T-helper 2 cell treated with Interferon-gamma antibody and Interleukin-4, amounts not matched to agents 5 μg/mL and 100 μg/mL, for 36 hours (primary cell): ENCODE measurements at regions not wholly inside any gene's neighbourhood (a gene's known extent, or its start where the extent isn't known, plus 50 kb on each side); places are given as distances from the start of the nearest gene placed in this dataset.
A peak's percentile ranks its signal among the peaks of the same experiment; 100 is the strongest.
"Not testable (repeated sequence)": the region's sequence is repeated elsewhere in the genome, so short reads cannot be mapped to it uniquely, and the experiment has no call there.

ENCODE experiments used
- DNase-seq: peaks from one replicate; pipeline ENCODE4 v3.0.0; 2021; ENCODE audit warnings: low spot score
- H3K27ac Mint-ChIP-seq: one replicate; pipeline ENCODE4 v1.8.0; 2021; ENCODE audit warnings: mild to moderate bottlenecking, mixed read lengths
- H3K27me3 Mint-ChIP-seq: one replicate; pipeline ENCODE4 v1.8.0; 2021; ENCODE audit warnings: low read depth, mixed read lengths
- H3K36me3 Mint-ChIP-seq: one replicate; pipeline ENCODE4 v1.8.0; 2021; ENCODE audit warnings: low read depth, mixed read lengths
- H3K4me1 Mint-ChIP-seq: one replicate; pipeline ENCODE4 v1.8.0; 2021; ENCODE audit warnings: low read depth, mixed read lengths
- H3K4me3 Mint-ChIP-seq: one replicate; pipeline ENCODE4 v1.8.0; 2022; ENCODE audit warnings: mild to moderate bottlenecking, moderate library complexity, mixed read lengths
- H3K9me3 Mint-ChIP-seq: one replicate; pipeline ENCODE4 v1.8.0; 2021; ENCODE audit warnings: mixed read lengths

GRCh38 chr2:198296665-198297308 is 492.4 kb downstream of the PLCL1 start:
- Mint-ChIP-seq H3K4me3 (no peak overlapping the region), H3K36me3 (no peaks in the 10 kb centered on the region), H3K27ac (no peak overlapping the region), H3K4me1 (no peaks in the 10 kb centered on the region), H3K27me3 (peaks cover 3% of the 10 kb centered on the region), H3K9me3 (no peaks in the 10 kb centered on the region)
- peak; percentile 22 for DNase-seq

- H3K4me1 Mint-ChIP-seq: no peaks in the 10 kb centered on the region
- DNase-seq: no peak
- no peak overlapping the region for H3K27ac Mint-ChIP-seq
- H3K9me3 Mint-ChIP-seq: no peaks in the 10 kb centered on the region
- H3K36me3 Mint-ChIP-seq: no peaks in the 10 kb centered on the region
- peaks cover 2% of the 10 kb centered on the region for H3K27me3 Mint-ChIP-seq
- no peak overlapping the region for H3K4me3 Mint-ChIP-seq
These were observed 488.9 kb downstream of the PLCL1 start for GRCh38 chr2:198293281-198293680.

GRCh38 chr2:198289811-198290210 is 485.4 kb downstream of the PLCL1 start:
- H3K27me3 Mint-ChIP-seq: peaks cover 6% of the 10 kb centered on the region
- no peaks in the 10 kb centered on the region for H3K36me3 Mint-ChIP-seq

GRCh38 chr2:198287706-198288105 is 483.3 kb downstream of the PLCL1 start:
- Mint-ChIP-seq H3K36me3 (no peaks in the 10 kb centered on the region), H3K9me3 (no peaks in the 10 kb centered on the region), H3K27ac (no peak overlapping the region), H3K27me3 (peaks cover 17% of the 10 kb centered on the region), H3K4me1 (no peaks in the 10 kb centered on the region), H3K4me3 (no peak overlapping the region)
- no peak for DNase-seq

More at GRCh38 chr2:198289811-198290210, 485.4 kb downstream of the PLCL1 start:
- H3K4me1 Mint-ChIP-seq: no peaks in the 10 kb centered on the region
- no peak for DNase-seq
- H3K4me3 Mint-ChIP-seq: no peak overlapping the region
- H3K9me3 Mint-ChIP-seq: no peaks in the 10 kb centered on the region
- no peak overlapping the region for H3K27ac Mint-ChIP-seq

GRCh38 chr2:198285216-198285615 is 480.8 kb downstream of the PLCL1 start:
- H3K27ac Mint-ChIP-seq: no peak overlapping the region
- H3K27me3 Mint-ChIP-seq: peaks cover 23% of the 10 kb centered on the region
- no peak for DNase-seq
- H3K9me3 Mint-ChIP-seq: no peaks in the 10 kb centered on the region
- no peaks in the 10 kb centered on the region for H3K4me1 Mint-ChIP-seq
- H3K4me3 Mint-ChIP-seq: no peak overlapping the region
- H3K36me3 Mint-ChIP-seq: no peaks in the 10 kb centered on the region

GRCh38 chr2:198283146-198283545 is 478.8 kb downstream of the PLCL1 start:
- H3K27ac Mint-ChIP-seq: no peak overlapping the region
- no peaks in the 10 kb centered on the region for H3K36me3 Mint-ChIP-seq
- H3K9me3 Mint-ChIP-seq: no peaks in the 10 kb centered on the region
- DNase-seq: no peak
- peaks cover 23% of the 10 kb centered on the region for H3K27me3 Mint-ChIP-seq
- no peak overlapping the region for H3K4me3 Mint-ChIP-seq
- H3K4me1 Mint-ChIP-seq: no peaks in the 10 kb centered on the region

GRCh38 chr2:198282061-198282460 is 477.7 kb downstream of the PLCL1 start:
- Mint-ChIP-seq H3K4me3 (no peak overlapping the region), H3K36me3 (no peaks in the 10 kb centered on the region), H3K9me3 (no peaks in the 10 kb centered on the region), H3K27me3 (peaks cover 23% of the 10 kb centered on the region), H3K27ac (no peak overlapping the region), H3K4me1 (no peaks in the 10 kb centered on the region)
- no peak for DNase-seq

GRCh38 chr2:198280145-198280544 is 475.8 kb downstream of the PLCL1 start:
- Mint-ChIP-seq H3K27ac (no peak overlapping the region), H3K4me1 (no peaks in the 10 kb centered on the region), H3K9me3 (no peaks in the 10 kb centered on the region), H3K4me3 (no peak overlapping the region), H3K27me3 (peaks cover 20% of the 10 kb centered on the region), H3K36me3 (no peaks in the 10 kb centered on the region)
- DNase-seq: no peak

GRCh38 chr2:198279026-198279425 is 474.6 kb downstream of the PLCL1 start:
- Mint-ChIP-seq H3K36me3 (no peaks in the 10 kb centered on the region), H3K4me1 (no peaks in the 10 kb centered on the region), H3K9me3 (no peaks in the 10 kb centered on the region), H3K27me3 (peaks cover 21% of the 10 kb centered on the region), H3K27ac (no peak overlapping the region), H3K4me3 (no peak overlapping the region)
- no peak for DNase-seq

GRCh38 chr2:198277181-198277580 is 472.8 kb downstream of the PLCL1 start:
- no peak overlapping the region for H3K4me3 Mint-ChIP-seq
- no peak for DNase-seq

GRCh38 chr2:198273660-198274059 is 469.3 kb downstream of the PLCL1 start:
- Mint-ChIP-seq H3K27me3 (peaks cover 2% of the 10 kb centered on the region), H3K4me1 (no peaks in the 10 kb centered on the region), H3K27ac (no peak overlapping the region), H3K36me3 (no peaks in the 10 kb centered on the region), H3K4me3 (no peak overlapping the region), H3K9me3 (no peaks in the 10 kb centered on the region)
- no peak for DNase-seq

More at GRCh38 chr2:198277181-198277580, 472.8 kb downstream of the PLCL1 start:
- H3K4me1 Mint-ChIP-seq: no peaks in the 10 kb centered on the region
- H3K9me3 Mint-ChIP-seq: no peaks in the 10 kb centered on the region
- no peak overlapping the region for H3K27ac Mint-ChIP-seq
- no peaks in the 10 kb centered on the region for H3K36me3 Mint-ChIP-seq
- H3K27me3 Mint-ChIP-seq: peaks cover 9% of the 10 kb centered on the region

- not testable (repeated sequence) for H3K4me1 Mint-ChIP-seq, H3K36me3 Mint-ChIP-seq, H3K9me3 Mint-ChIP-seq, H3K27me3 Mint-ChIP-seq, H3K27ac Mint-ChIP-seq, H3K4me3 Mint-ChIP-seq, DNase-seq
These were observed 465.8 kb downstream of the PLCL1 start for GRCh38 chr2:198270157-198270556.

- no peak overlapping the region for H3K4me3 Mint-ChIP-seq
- no peaks in the 10 kb centered on the region for H3K4me1 Mint-ChIP-seq
- no peaks in the 10 kb centered on the region for H3K27me3 Mint-ChIP-seq
These were observed 464.1 kb downstream of the PLCL1 start for GRCh38 chr2:198268519-198268918.

GRCh38 chr2:198259496-198259895 is 455.1 kb downstream of the PLCL1 start:
- H3K27ac Mint-ChIP-seq: no peak overlapping the region
- no peak overlapping the region for H3K4me3 Mint-ChIP-seq
- no peak for DNase-seq
- H3K36me3 Mint-ChIP-seq: no peaks in the 10 kb centered on the region
- H3K9me3 Mint-ChIP-seq: no peaks in the 10 kb centered on the region
- H3K4me1 Mint-ChIP-seq: no peaks in the 10 kb centered on the region
- peaks cover 10% of the 10 kb centered on the region for H3K27me3 Mint-ChIP-seq

More at GRCh38 chr2:198268519-198268918, 464.1 kb downstream of the PLCL1 start:
- DNase-seq: no peak
- Mint-ChIP-seq H3K36me3 (no peaks in the 10 kb centered on the region), H3K9me3 (no peaks in the 10 kb centered on the region), H3K27ac (no peak overlapping the region)

- Mint-ChIP-seq H3K36me3 (no peaks in the 10 kb centered on the region), H3K27ac (no peak overlapping the region), H3K27me3 (peaks cover 21% of the 10 kb centered on the region), H3K4me3 (no peak overlapping the region), H3K4me1 (no peaks in the 10 kb centered on the region), H3K9me3 (no peaks in the 10 kb centered on the region)
- no peak for DNase-seq
These were observed 450.2 kb downstream of the PLCL1 start for GRCh38 chr2:198254536-198255090.
